Uterus (tissue), 3 donors: ENCODE measurements at regions not wholly inside any gene's neighbourhood (a gene's known extent, or its start where the extent isn't known, plus 50 kb on each side); places are given as distances from the start of the nearest gene placed in this dataset.
"Not testable (repeated sequence)": the region's sequence is repeated elsewhere in the genome, so short reads cannot be mapped to it uniquely, and the experiment has no call there.

Source experiments
- DNase-seq, 2 donors: peaks; one replicate each; pipeline ENCODE4 v3.0.0-alpha.2; 2019 to 2020
- H3K27ac ChIP-seq, 2 donors: fragments of 200-600 bp; sonication (generic); 1 replicate in 1 of 2; 2 replicates in 1 of 2; pipeline ENCODE4 v1.5.1; 2016 to 2018
- H3K27me3 ChIP-seq, 2 donors: fragments of 200-600 bp; sonication (generic); one replicate each; pipeline ENCODE4 v1.5.1; 2018 to 2019; ENCODE audit warnings: control low read depth in 1 of 2
- H3K36me3 ChIP-seq, 2 donors: fragments of 200-600 bp; sonication (generic); one replicate each; pipeline ENCODE4 v1.5.1; 2019; ENCODE audit warnings: control low read depth in 1 of 2
- H3K4me1 ChIP-seq, 2 donors: fragments of 200-600 bp; sonication (generic); one replicate each; pipeline ENCODE4 v1.5.1; 2018 to 2019; ENCODE audit warnings: control low read depth in 1 of 2
- H3K4me3 ChIP-seq, 2 donors: fragments of 200-600 bp; sonication (generic); 1 replicate in 1 of 2; 2 replicates in 1 of 2; pipeline ENCODE4 v1.5.1; 2018 to 2019; ENCODE audit warnings: mild to moderate bottlenecking in 1 of 2
- H3K9me3 ChIP-seq, 2 donors: fragments of 200-600 bp; sonication (generic); one replicate each; pipeline ENCODE4 v1.5.1; 2019; ENCODE audit warnings: control low read depth in 1 of 2
- CTCF ChIP-seq, 4 experiments: fragments of 200-600 bp in 2 of 4; fragments of 450-650 bp in 2 of 4; sonication (generic) in 2 of 4; IDR thresholded peaks; one replicate each; pipeline ENCODE4 v1.5.1; 2016 to 2019; ENCODE audit warnings: antibody characterized with exemption in 4 of 4, mild to moderate bottlenecking in 2 of 4, moderate library complexity in 1 of 4
- POLR2A ChIP-seq, 2 donors: fragments of 450-650 bp; IDR thresholded peaks; one replicate each; pipeline ENCODE4 v1.6.1; 2016; ENCODE audit warnings: antibody characterized with exemption in 2 of 2, mild to moderate bottlenecking in 1 of 2, moderate library complexity in 1 of 2
- intact Hi-C: fragments of 100-400 bp; cut with DNase I; formaldehyde crosslinking; loops from one replicate; pipeline ENCODE4 v1.15.1; 2023; ENCODE audit warnings: low total_unique reads
- donor health status: DM: yes; HTN: yes; CAD: no.

- no peaks in the 10 kb centered on the region for H3K27me3 ChIP-seq
- DNase-seq = peak in 1 of 2 donors; percentile 20
- intact Hi-C loops = no loop called here
- no peak for TF ChIP-seq POLR2A (IDR thresholded peaks at IDR 0.05)
- no peak for TF ChIP-seq CTCF (IDR thresholded peaks at IDR 0.05)
- no peak overlapping the region for H3K27ac ChIP-seq
- H3K4me1 ChIP-seq = no peaks in the 10 kb centered on the region
- no peak overlapping the region for H3K4me3 ChIP-seq
- no peaks in the 10 kb centered on the region for H3K36me3 ChIP-seq
- no peaks in the 10 kb centered on the region for H3K9me3 ChIP-seq
These were observed 435.6 kb upstream of the RASGRP1 start for GRCh38 chr15:39000008-39000734.

GRCh38 chr15:39009740-39010139, 445.1 kb upstream of the RASGRP1 start:
- intact Hi-C loops = no loop called here
- Histone ChIP-seq H3K27me3 (no peaks in the 10 kb centered on the region), H3K36me3 (no peaks in the 10 kb centered on the region), H3K9me3 (peaks cover 0 to 12% of the 10 kb centered on the region in 2 donors), H3K27ac (no peak overlapping the region), H3K4me1 (no peaks in the 10 kb centered on the region), H3K4me3 (no peak overlapping the region)
- no peak for DNase-seq
- no peak for TF ChIP-seq POLR2A (IDR thresholded peaks at IDR 0.05)
- TF ChIP-seq CTCF (IDR thresholded peaks at IDR 0.05) = no peak

DNA sequence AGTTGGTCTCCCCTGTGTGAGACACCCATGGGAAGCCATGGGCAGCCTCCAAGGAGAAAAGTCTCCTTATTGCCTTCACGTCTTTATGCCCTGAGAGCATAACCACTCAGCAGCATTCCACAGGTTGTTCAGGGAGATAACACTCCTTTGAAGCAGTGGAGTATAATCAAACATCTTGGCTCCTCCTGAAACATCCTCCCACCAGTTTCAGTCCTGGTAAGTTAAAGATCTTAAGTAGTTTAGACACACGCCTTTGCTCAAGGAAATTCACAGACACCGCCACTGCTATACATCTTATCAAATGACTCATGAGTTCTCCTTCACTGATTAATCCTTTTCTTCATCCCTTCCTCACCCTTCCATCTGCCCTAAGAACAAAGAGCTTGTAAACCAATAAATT, 446.5 kb upstream of the RASGRP1 start:
- intact Hi-C loops, H3K27ac ChIP-seq, H3K4me1 ChIP-seq: not testable (repeated sequence)

DNA sequence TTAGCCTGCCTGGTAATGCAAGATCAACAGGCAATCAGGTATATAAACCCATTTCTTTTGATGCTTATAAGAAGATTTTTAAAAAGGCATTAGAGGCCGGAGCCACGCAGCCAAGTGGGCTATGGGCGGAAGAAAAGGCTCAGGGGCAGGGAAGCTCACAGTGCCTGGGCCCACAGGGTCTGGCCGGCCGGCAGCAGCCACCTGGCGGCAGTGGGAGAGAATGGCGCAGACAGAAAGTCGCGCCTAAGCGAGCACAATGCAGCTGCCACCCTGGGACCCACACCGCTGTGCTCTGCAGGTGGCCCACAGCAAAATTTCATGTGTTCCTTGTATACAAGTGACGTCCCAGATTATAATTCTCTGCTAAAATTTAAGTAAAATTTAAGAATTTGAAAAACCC, 448.6 kb upstream of the RASGRP1 start:
- Histone ChIP-seq H3K36me3 (no peaks in the 10 kb centered on the region), H3K27me3 (no peaks in the 10 kb centered on the region), H3K4me3 (no peak overlapping the region), H3K9me3 (peaks cover 0 to 12% of the 10 kb centered on the region in 2 donors), H3K4me1 (no peaks in the 10 kb centered on the region), H3K27ac (no peak overlapping the region)
- DNase-seq = no peak
- TF ChIP-seq POLR2A (IDR thresholded peaks at IDR 0.05) = no peak
- TF ChIP-seq CTCF (IDR thresholded peaks at IDR 0.05) = no peak
- intact Hi-C loops = no loop called here

More for the DNA sequence above, 446.5 kb upstream of the RASGRP1 start:
- H3K27me3 ChIP-seq, H3K4me3 ChIP-seq, H3K36me3 ChIP-seq, DNase-seq: not testable (repeated sequence)
- peaks cover 0 to 12% of the 10 kb centered on the region in 2 donors for H3K9me3 ChIP-seq

DNA sequence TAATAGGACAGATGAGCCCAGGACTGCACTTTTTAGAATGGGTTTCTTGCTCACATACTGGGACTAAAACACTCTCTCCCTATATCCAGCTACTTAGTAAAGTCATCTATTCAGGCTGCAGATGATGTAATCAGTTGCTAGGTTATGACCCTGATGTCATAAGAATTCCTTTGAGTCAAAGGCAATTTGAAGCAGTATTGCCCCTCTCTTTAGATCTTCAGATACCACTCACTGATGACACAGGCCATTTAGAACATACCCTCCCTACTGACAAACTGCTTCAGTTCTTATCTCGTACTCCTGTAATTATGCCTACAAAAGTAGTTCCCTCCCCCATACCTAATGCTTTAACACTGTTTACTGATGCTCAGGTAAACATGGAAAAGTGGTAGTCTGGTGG, 450.1 kb upstream of the RASGRP1 start:
- Histone ChIP-seq H3K4me3 (no peak overlapping the region), H3K27me3 (no peaks in the 10 kb centered on the region), H3K27ac (no peak overlapping the region), H3K4me1 (no peaks in the 10 kb centered on the region), H3K36me3 (no peaks in the 10 kb centered on the region), H3K9me3 (peaks cover 0 to 4% of the 10 kb centered on the region in 2 donors)
- no peak for TF ChIP-seq CTCF (IDR thresholded peaks at IDR 0.05)
- no peak for TF ChIP-seq POLR2A (IDR thresholded peaks at IDR 0.05)
- intact Hi-C loops = no loop called here
- DNase-seq = no peak
